Heart right ventricle (tissue), 16 donors: ENCODE measurements at regions not wholly inside any gene's neighbourhood (a gene's known extent, or its start where the extent isn't known, plus 50 kb on each side); places are given as distances from the start of the nearest gene placed in this dataset.

ENCODE experiments used
- ATAC-seq, 8 donors: fragments of 200-7000 bp; cut with Tn5 transposase; one replicate each; pipeline ENCODE4 v1.9.1; 2020; ENCODE audit warnings: mild to moderate bottlenecking in 8 of 8, moderate library complexity in 8 of 8, moderate number of reproducible peaks in 1 of 8
- DNase-seq, 2 donors: peaks; one replicate each; pipeline ENCODE4 v3.0.0-alpha.2; 2020
- H3K27ac ChIP-seq, 10 donors: fragments of 200-600 bp; sonication (generic) in 2 of 10; one replicate each; pipeline versions ENCODE4 v1.5.0 to v1.8.0; 2020 to 2022; ENCODE audit warnings: mild to moderate bottlenecking in 3 of 10
- H3K27me3 ChIP-seq, 7 donors: fragments of 200-600 bp; one replicate each; pipeline ENCODE4 v1.8.0; 2021 to 2022; ENCODE audit warnings: mild to moderate bottlenecking in 2 of 7
- H3K36me3 ChIP-seq, 9 donors: fragments of 200-600 bp; sonication (generic) in 1 of 9; one replicate each; pipeline versions ENCODE4 v1.5.0 to v1.8.0; 2020 to 2022; ENCODE audit warnings: mild to moderate bottlenecking in 2 of 9
- H3K4me1 ChIP-seq, 9 donors: fragments of 200-600 bp; sonication (generic) in 1 of 9; one replicate each; pipeline versions ENCODE4 v1.5.0 to v1.8.0; 2020 to 2022; ENCODE audit warnings: mild to moderate bottlenecking in 4 of 9
- H3K4me3 ChIP-seq, 10 donors: fragments of 200-600 bp; sonication (generic) in 2 of 10; one replicate each; pipeline versions ENCODE4 v1.5.0 to v1.8.0; 2020 to 2022; ENCODE audit warnings: mild to moderate bottlenecking in 7 of 10, moderate library complexity in 2 of 10
- H3K9me3 ChIP-seq, 11 donors: fragments of 200-600 bp in 10 of 11; sonication (generic) in 2 of 11; one replicate each; pipeline versions ENCODE4 v1.5.0 to v1.8.0; 2013 to 2022; ENCODE audit warnings: mild to moderate bottlenecking in 2 of 11, control low read depth in 1 of 11, moderate library complexity in 1 of 11
- CTCF ChIP-seq, 9 donors: fragments of 200-600 bp; sonication (generic) in 2 of 9; IDR thresholded peaks; one replicate each; pipeline versions ENCODE4 v1.5.0 to v1.8.0; 2021 to 2022; ENCODE audit warnings: antibody characterized with exemption in 9 of 9, mild to moderate bottlenecking in 5 of 9, moderate library complexity in 1 of 9
- WGBS, 2 donors: extraction: QIAGEN DNeasy Blood & Tissue Kit; methylation state at CpG; one replicate each; pipeline ENCODE4 v1.1.7; 2013; ENCODE audit warnings: inconsistent platforms in 1 of 2; 5-methylcytosine and 5-hydroxymethylcytosine counted together
- intact Hi-C, 10 donors: fragments of 100-400 bp; cut with DNase I; formaldehyde crosslinking; loops; one replicate each; pipeline versions ENCODE4 v1.11.1 to v1.14.2; 2022
- donor health status: Arrhythmogenic right ventricular cardiomyopathy.
- donor health status: ischemic (EF 13 %, LVEDD 7.1; RV severe dilation, severe dysfunction).
- donor health status: healthy with polysubstance abuse.
- donor health status: DM: no; HTN: yes; CAD: no.
- donor health status: DM: no; HTN: no; CAD: no.
- donor health status: ischemic (EF 25% LVEDD 6.9; RV normal size, moderate dysfunction).
- donor health status: ischemic (EF 25% LVEDD 5.7; RV mildly dilated, moderate dysfunction).
- donor health status: healthy.
- donor health status: DM: yes; HTN: yes; CAD: no.
- donor health status: Ischemic cardiomyopathy.
- donor health status: ischemic (EF 35%, LVEDD 5.7; RV mildly dilated, moderate dysfunction).
- donor health status: nonischemic (EF 11% LVEDD 7.7; RV severe dilation, severe dysfunction).
- donor health status: DM: yes; HTN: yes; CAD: no.
- donor health status: PGD.
- donor health status: ischemic (EF 29% LVEDD 5.4; RV normal size, mild dysfunction).
- donor health status: nonischemic (EF 23%, LVEDD 6.1; RV moderate dilation, normal function).

DNA sequence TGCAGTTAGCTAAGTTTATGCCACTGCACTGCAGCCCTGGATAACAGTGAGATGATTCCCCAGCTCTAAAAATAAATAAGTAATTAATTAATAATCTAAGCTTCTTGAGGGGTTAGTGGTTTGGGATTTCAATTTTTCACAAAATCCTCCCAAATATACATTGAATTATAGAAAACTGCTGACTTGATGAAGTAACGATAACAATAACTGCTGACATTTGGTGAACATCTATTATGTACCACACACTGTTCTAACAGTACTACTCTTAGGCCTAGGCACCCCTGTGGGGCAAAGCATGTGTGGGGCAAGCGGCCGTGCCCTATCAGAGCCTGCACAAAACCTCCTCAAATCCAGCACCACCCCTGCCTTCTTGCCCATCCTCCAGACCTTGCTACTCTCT is 245.8 kb upstream of the EPHA4 start:
- Histone ChIP-seq H3K9me3 (no peaks in the 10 kb centered on the region), H3K27ac (no peak overlapping the region), H3K27me3 (peaks cover 0 to 9% (median 0%) of the 10 kb centered on the region in 7 donors), H3K4me1 (no peaks in the 10 kb centered on the region), H3K36me3 (no peaks in the 10 kb centered on the region), H3K4me3 (no peak overlapping the region)
- DNase-seq (no peak), ATAC-seq (no peak)
- intact Hi-C loops, result no loop called here
- no peak for TF ChIP-seq CTCF (IDR thresholded peaks at IDR 0.05)
- 92% methylated on average over 3 of the region's 3 CpGs for WGBS, 2 donors

GRCh38 chr2:221817052-221817451 is 244.9 kb upstream of the EPHA4 start:
- Histone ChIP-seq H3K27me3 (peaks cover 0 to 9% (median 0%) of the 10 kb centered on the region in 7 donors), H3K4me1 (no peaks in the 10 kb centered on the region), H3K27ac (no peak overlapping the region), H3K4me3 (no peak overlapping the region), H3K36me3 (no peaks in the 10 kb centered on the region), H3K9me3 (no peaks in the 10 kb centered on the region)
- WGBS, 2 donors, result 73 to 77% methylated on average over 4 of the region's 4 CpGs
- intact Hi-C loops, result no loop called here
- TF ChIP-seq CTCF (IDR thresholded peaks at IDR 0.05), result no peak
- DNase-seq, result no peak
- ATAC-seq, result no peak

DNA sequence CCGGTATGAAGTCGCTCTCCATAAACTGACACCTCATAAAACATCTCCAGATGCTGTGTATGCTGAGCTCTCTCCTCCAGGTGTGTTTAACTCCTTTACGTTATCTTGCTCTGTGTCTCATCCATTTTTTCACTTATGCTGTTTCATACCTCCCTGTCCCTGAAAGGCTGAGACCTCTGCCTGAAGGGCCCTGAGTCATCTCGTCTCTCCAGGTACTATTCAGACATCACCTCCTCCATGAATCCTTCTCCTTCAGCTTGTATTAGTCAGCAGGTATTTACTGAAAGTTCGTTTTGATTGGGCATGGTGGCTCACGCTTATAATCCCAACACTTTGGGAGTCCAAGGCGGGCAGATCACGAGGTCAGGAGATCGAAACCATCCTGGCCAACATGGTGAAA is 244.5 kb upstream of the EPHA4 start:
- ATAC-seq (no peak), DNase-seq (no peak)
- no peak overlapping the region for H3K27ac ChIP-seq
- no peak overlapping the region for H3K4me3 ChIP-seq
- no peaks in the 10 kb centered on the region for H3K4me1 ChIP-seq
- TF ChIP-seq CTCF (IDR thresholded peaks at IDR 0.05), result no peak
- H3K36me3 ChIP-seq, result no peaks in the 10 kb centered on the region
- 85 to 88% methylated on average over 9 of the region's 9 CpGs for WGBS, 2 donors
- peaks cover 0 to 9% (median 0%) of the 10 kb centered on the region in 7 donors for H3K27me3 ChIP-seq
- intact Hi-C loops, result no loop called here
- no peaks in the 10 kb centered on the region for H3K9me3 ChIP-seq

- H3K27me3 ChIP-seq, result no peaks in the 10 kb centered on the region
- ATAC-seq (no peak), DNase-seq (no peak)
- TF ChIP-seq CTCF (IDR thresholded peaks at IDR 0.05), result no peak
- no peak overlapping the region for H3K27ac ChIP-seq
- no peaks in the 10 kb centered on the region for H3K36me3 ChIP-seq
- intact Hi-C loops, result no loop called here
- no peak overlapping the region for H3K4me3 ChIP-seq
- no peaks in the 10 kb centered on the region for H3K4me1 ChIP-seq
- no peaks in the 10 kb centered on the region for H3K9me3 ChIP-seq
Observed at GRCh38 chr2:221810650-221811049, 238.5 kb upstream of the EPHA4 start.

GRCh38 chr2:221810245-221810644 is 238.1 kb upstream of the EPHA4 start:
- H3K27me3 ChIP-seq, result no peaks in the 10 kb centered on the region
- no peaks in the 10 kb centered on the region for H3K36me3 ChIP-seq
- no peak for TF ChIP-seq CTCF (IDR thresholded peaks at IDR 0.05)
- H3K27ac ChIP-seq, result no peak overlapping the region
- no peaks in the 10 kb centered on the region for H3K4me1 ChIP-seq
- H3K4me3 ChIP-seq, result no peak overlapping the region
- 19 to 23% methylated on average over 4 of the region's 4 CpGs for WGBS, 2 donors
- ATAC-seq (no peak), DNase-seq (no peak)
- H3K9me3 ChIP-seq, result no peaks in the 10 kb centered on the region
- intact Hi-C loops, result no loop called here
